ENCODE measurements at regions not wholly inside any gene's neighbourhood (a gene's known extent, or its start where the extent isn't known, plus 50 kb on each side); places are given as distances from the start of the nearest gene placed in this dataset.

GRCh38 chr20:17014756-17015366 is 212.0 kb upstream of the PCSK2 start:
- no peaks in the 10 kb centered on the region for H3K36me3 ChIP-seq (ENCODE audit: insufficient read depth, low read length)
- no peaks in the 10 kb centered on the region for H3K9me3 ChIP-seq (ENCODE audit: low read length)
- Mint-ChIP-seq H3K27ac (no peak overlapping the region), H3K9me3 (peaks cover 0 to 12% (median 2%) of the 10 kb centered on the region in 5 donors), H3K36me3 (no peaks in the 10 kb centered on the region), H3K4me3 (no peak overlapping the region), H3K4me1 (no peaks in the 10 kb centered on the region), H3K27me3 (no peaks in the 10 kb centered on the region)
- no peak overlapping the region for H3K4me3 ChIP-seq (ENCODE audit: low read length)
- no peaks in the 10 kb centered on the region for H3K27me3 ChIP-seq (ENCODE audit: insufficient read depth, low read length, poor library complexity, severe bottlenecking)
- H3K4me1 ChIP-seq (ENCODE audit: insufficient read depth, low read length): no peaks in the 10 kb centered on the region
- ChIA-PET CTCF (no interaction called here), POLR2A (no interaction called here)
- no peak for DNase-seq
- H3K27ac ChIP-seq (ENCODE audit: low read depth, low read length): no peak overlapping the region

- ChIA-PET POLR2A (no interaction called here), CTCF (no interaction called here)
- peaks cover 0 to 16% (median 5%) of the 10 kb centered on the region in 5 donors for H3K9me3 Mint-ChIP-seq
- no peak overlapping the region for H3K27ac Mint-ChIP-seq
- Histone ChIP-seq H3K36me3 (ENCODE audit: insufficient read depth, low read length) (no peaks in the 10 kb centered on the region), H3K27ac (ENCODE audit: low read depth, low read length) (no peak overlapping the region), H3K4me3 (ENCODE audit: low read length) (no peak overlapping the region), H3K27me3 (ENCODE audit: insufficient read depth, low read length, poor library complexity, severe bottlenecking) (no peaks in the 10 kb centered on the region), H3K4me1 (ENCODE audit: insufficient read depth, low read length) (no peaks in the 10 kb centered on the region), H3K9me3 (ENCODE audit: low read length) (no peaks in the 10 kb centered on the region)
- no peaks in the 10 kb centered on the region for H3K36me3 Mint-ChIP-seq
- DNase-seq: no peak
- no peak overlapping the region for H3K4me3 Mint-ChIP-seq
- no peaks in the 10 kb centered on the region for H3K4me1 Mint-ChIP-seq
- peaks cover 0 to 3% of the 10 kb centered on the region in 2 donors for H3K27me3 Mint-ChIP-seq
These were observed 209.6 kb upstream of the PCSK2 start for GRCh38 chr20:17017232-17017631.

GRCh38 chr20:17021481-17021880 is 205.4 kb upstream of the PCSK2 start:
- Histone ChIP-seq H3K4me3 (ENCODE audit: low read length) (no peak overlapping the region), H3K36me3 (ENCODE audit: insufficient read depth, low read length) (no peaks in the 10 kb centered on the region), H3K27me3 (ENCODE audit: insufficient read depth, low read length, poor library complexity, severe bottlenecking) (no peaks in the 10 kb centered on the region), H3K4me1 (ENCODE audit: insufficient read depth, low read length) (no peaks in the 10 kb centered on the region), H3K9me3 (ENCODE audit: low read length) (no peaks in the 10 kb centered on the region), H3K27ac (ENCODE audit: low read depth, low read length) (no peak overlapping the region)
- peaks cover 5 to 13% (median 10%) of the 10 kb centered on the region in 5 donors for H3K9me3 Mint-ChIP-seq
- CTCF ChIA-PET: no interaction called here
- H3K27me3 Mint-ChIP-seq: peaks cover 0 to 3% of the 10 kb centered on the region in 2 donors
- no peak overlapping the region for H3K27ac Mint-ChIP-seq
- no peak overlapping the region for H3K4me3 Mint-ChIP-seq
- POLR2A ChIA-PET: no interaction called here
- H3K36me3 Mint-ChIP-seq: no peaks in the 10 kb centered on the region
- H3K4me1 Mint-ChIP-seq: no peaks in the 10 kb centered on the region
- DNase-seq: no peak

- Histone ChIP-seq H3K27me3 (ENCODE audit: insufficient read depth, low read length, poor library complexity, severe bottlenecking) (no peaks in the 10 kb centered on the region), H3K27ac (ENCODE audit: low read depth, low read length) (no peak overlapping the region), H3K36me3 (ENCODE audit: insufficient read depth, low read length) (no peaks in the 10 kb centered on the region), H3K4me1 (ENCODE audit: insufficient read depth, low read length) (no peaks in the 10 kb centered on the region), H3K9me3 (ENCODE audit: low read length) (no peaks in the 10 kb centered on the region), H3K4me3 (ENCODE audit: low read length) (no peak overlapping the region)
- Mint-ChIP-seq H3K36me3 (no peaks in the 10 kb centered on the region), H3K27me3 (peaks cover 0 to 3% of the 10 kb centered on the region in 2 donors), H3K27ac (no peak overlapping the region), H3K9me3 (peaks cover 10 to 22% (median 16%) of the 10 kb centered on the region in 5 donors), H3K4me1 (no peaks in the 10 kb centered on the region), H3K4me3 (no peak overlapping the region)
- ChIA-PET CTCF (no interaction called here), POLR2A (no interaction called here)
- no peak for DNase-seq
These were observed 203.8 kb upstream of the PCSK2 start for GRCh38 chr20:17023036-17023435.

- Mint-ChIP-seq H3K27ac (no peak overlapping the region), H3K36me3 (no peaks in the 10 kb centered on the region), H3K9me3 (peaks cover 14 to 28% (median 17%) of the 10 kb centered on the region in 5 donors), H3K27me3 (peaks cover 0 to 3% of the 10 kb centered on the region in 2 donors), H3K4me3 (no peak overlapping the region), H3K4me1 (no peaks in the 10 kb centered on the region)
- no peaks in the 10 kb centered on the region for H3K36me3 ChIP-seq (ENCODE audit: insufficient read depth, low read length)
- H3K27me3 ChIP-seq (ENCODE audit: insufficient read depth, low read length, poor library complexity, severe bottlenecking): no peaks in the 10 kb centered on the region
- H3K9me3 ChIP-seq (ENCODE audit: low read length): no peaks in the 10 kb centered on the region
- CTCF ChIA-PET: no interaction called here
- H3K27ac ChIP-seq (ENCODE audit: low read depth, low read length): no peak overlapping the region
- H3K4me1 ChIP-seq (ENCODE audit: insufficient read depth, low read length): no peaks in the 10 kb centered on the region
- H3K4me3 ChIP-seq (ENCODE audit: low read length): no peak overlapping the region
- DNase-seq: no peak
- POLR2A ChIA-PET: no interaction called here
These were observed 203.0 kb upstream of the PCSK2 start for GRCh38 chr20:17023806-17024205.

- no peak overlapping the region for H3K27ac Mint-ChIP-seq
- peaks cover 0 to 3% of the 10 kb centered on the region in 2 donors for H3K27me3 Mint-ChIP-seq
- H3K4me1 Mint-ChIP-seq: no peaks in the 10 kb centered on the region
- Histone ChIP-seq H3K4me3 (ENCODE audit: low read length) (no peak overlapping the region), H3K27me3 (ENCODE audit: insufficient read depth, low read length, poor library complexity, severe bottlenecking) (no peaks in the 10 kb centered on the region), H3K27ac (ENCODE audit: low read depth, low read length) (no peak overlapping the region), H3K36me3 (ENCODE audit: insufficient read depth, low read length) (no peaks in the 10 kb centered on the region), H3K9me3 (ENCODE audit: low read length) (no peaks in the 10 kb centered on the region), H3K4me1 (ENCODE audit: insufficient read depth, low read length) (no peaks in the 10 kb centered on the region)
- H3K36me3 Mint-ChIP-seq: no peaks in the 10 kb centered on the region
- no peak for DNase-seq
- peaks cover 14 to 28% (median 18%) of the 10 kb centered on the region in 5 donors for H3K9me3 Mint-ChIP-seq
- no peak overlapping the region for H3K4me3 Mint-ChIP-seq
- ChIA-PET CTCF (no interaction called here), POLR2A (no interaction called here)
These were observed 202.2 kb upstream of the PCSK2 start for GRCh38 chr20:17024513-17025119.

GRCh38 chr20:17026346-17026745 is 200.5 kb upstream of the PCSK2 start:
- ChIA-PET CTCF (no interaction called here), POLR2A (no interaction called here)
- no peak for DNase-seq
- no peaks in the 10 kb centered on the region for H3K27me3 ChIP-seq (ENCODE audit: insufficient read depth, low read length, poor library complexity, severe bottlenecking)
- H3K27ac ChIP-seq (ENCODE audit: low read depth, low read length): no peak overlapping the region
- H3K4me1 Mint-ChIP-seq: no peaks in the 10 kb centered on the region
- no peaks in the 10 kb centered on the region for H3K27me3 Mint-ChIP-seq
- H3K36me3 ChIP-seq (ENCODE audit: insufficient read depth, low read length): no peaks in the 10 kb centered on the region
- H3K9me3 ChIP-seq (ENCODE audit: low read length): no peaks in the 10 kb centered on the region
- peaks cover 12 to 25% (median 14%) of the 10 kb centered on the region in 5 donors for H3K9me3 Mint-ChIP-seq
- no peaks in the 10 kb centered on the region for H3K36me3 Mint-ChIP-seq
- no peak overlapping the region for H3K4me3 Mint-ChIP-seq
- H3K4me1 ChIP-seq (ENCODE audit: insufficient read depth, low read length): no peaks in the 10 kb centered on the region
- H3K27ac Mint-ChIP-seq: no peak overlapping the region
- no peak overlapping the region for H3K4me3 ChIP-seq (ENCODE audit: low read length)

- no peak overlapping the region for H3K27ac Mint-ChIP-seq
- no peak overlapping the region for H3K27ac ChIP-seq (ENCODE audit: low read depth, low read length)
- DNase-seq: no peak
- no peaks in the 10 kb centered on the region for H3K36me3 ChIP-seq (ENCODE audit: insufficient read depth, low read length)
- H3K27me3 Mint-ChIP-seq: no peaks in the 10 kb centered on the region
- H3K27me3 ChIP-seq (ENCODE audit: insufficient read depth, low read length, poor library complexity, severe bottlenecking): no peaks in the 10 kb centered on the region
- no peak overlapping the region for H3K4me3 Mint-ChIP-seq
- POLR2A ChIA-PET: no interaction called here
- H3K9me3 ChIP-seq (ENCODE audit: low read length): no peaks in the 10 kb centered on the region
- CTCF ChIA-PET: no interaction called here
- H3K36me3 Mint-ChIP-seq: no peaks in the 10 kb centered on the region
- H3K4me3 ChIP-seq (ENCODE audit: low read length): no peak overlapping the region
- H3K4me1 Mint-ChIP-seq: no peaks in the 10 kb centered on the region
- H3K4me1 ChIP-seq (ENCODE audit: insufficient read depth, low read length): no peaks in the 10 kb centered on the region
- H3K9me3 Mint-ChIP-seq: peaks cover 7 to 24% (median 11%) of the 10 kb centered on the region in 5 donors
These were observed 197.1 kb upstream of the PCSK2 start for GRCh38 chr20:17029698-17030097.

Measured in CD8-positive, alpha-beta memory T cell (primary cell).